ENCODE measurements at regions not wholly inside any gene's neighbourhood (a gene's known extent, or its start where the extent isn't known, plus 50 kb on each side); places are given as distances from the start of the nearest gene placed in this dataset.

DNA sequence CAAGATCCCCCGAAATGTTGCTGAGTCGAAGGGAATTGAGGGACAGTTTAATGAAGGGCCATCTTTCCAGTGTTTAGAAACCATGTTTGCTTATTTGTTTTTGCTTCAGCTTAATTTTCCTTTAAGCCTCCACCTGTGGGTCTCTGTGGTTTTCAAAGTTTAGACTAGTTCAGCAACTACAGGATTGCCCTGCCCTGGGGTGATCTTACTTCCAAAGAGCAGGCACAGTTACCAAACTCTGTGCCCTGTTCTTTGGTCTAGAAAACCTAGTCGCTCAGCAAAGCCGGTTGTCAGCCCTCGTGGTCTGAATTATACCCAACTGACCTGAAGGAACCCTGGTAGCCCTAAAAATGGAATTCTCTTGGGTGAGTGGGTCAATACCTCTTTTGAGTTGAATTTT is 219.2 kb upstream of the GMDS start:
- no peaks in the 10 kb centered on the region for H3K9me3 ChIP-seq

DNA sequence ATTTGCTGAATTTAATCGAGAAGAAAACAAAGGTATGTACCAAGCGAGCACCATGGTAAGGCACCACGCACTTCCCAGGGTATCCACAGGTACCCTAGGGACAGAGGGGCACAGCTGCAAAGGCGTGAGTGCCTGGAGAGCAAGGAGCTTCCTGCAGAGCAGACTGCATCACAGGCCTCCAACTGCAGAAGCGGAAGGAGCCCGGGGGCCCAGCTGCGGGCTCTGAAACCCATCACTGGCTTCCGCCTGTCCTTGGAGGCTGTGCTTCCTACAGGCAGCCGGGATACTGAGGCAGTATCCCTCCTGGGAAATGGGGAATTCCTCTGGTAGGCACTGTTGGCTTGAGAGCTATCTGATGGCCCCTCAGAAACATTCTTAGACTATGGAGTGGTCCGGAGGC is 217.4 kb upstream of the GMDS start:
- no peak for TF ChIP-seq CTCF (IDR thresholded peaks at IDR 0.05)
- no peak overlapping the region for H3K4me3 ChIP-seq (ENCODE audit: low read depth in 1 of 2, low read length in 1 of 2)
- no peaks in the 10 kb centered on the region for H3K9me3 ChIP-seq
- no peaks in the 10 kb centered on the region for H3K36me3 ChIP-seq
- H3K27ac ChIP-seq: no peak overlapping the region
- H3K27me3 ChIP-seq: no peaks in the 10 kb centered on the region
- no peaks in the 10 kb centered on the region for H3K4me1 ChIP-seq (ENCODE audit: control insufficient read depth in 1 of 2, insufficient read depth in 1 of 2, low read depth in 1 of 2, low read length in 1 of 2)

More for the DNA sequence above, 219.2 kb upstream of the GMDS start:
- no peak for TF ChIP-seq CTCF (IDR thresholded peaks at IDR 0.05)
- no peak overlapping the region for H3K4me3 ChIP-seq (ENCODE audit: low read depth in 1 of 2, low read length in 1 of 2)
- H3K27ac ChIP-seq: no peak overlapping the region
- no peaks in the 10 kb centered on the region for H3K27me3 ChIP-seq
- H3K36me3 ChIP-seq: no peaks in the 10 kb centered on the region
- H3K4me1 ChIP-seq (ENCODE audit: control insufficient read depth in 1 of 2, insufficient read depth in 1 of 2, low read depth in 1 of 2, low read length in 1 of 2): no peaks in the 10 kb centered on the region

GRCh38 chr6:2460216-2460745 is 214.9 kb upstream of the GMDS start:
- Histone ChIP-seq H3K27me3 (no peaks in the 10 kb centered on the region), H3K27ac (no peak overlapping the region), H3K9me3 (no peaks in the 10 kb centered on the region), H3K36me3 (no peaks in the 10 kb centered on the region), H3K4me1 (ENCODE audit: control insufficient read depth in 1 of 2, insufficient read depth in 1 of 2, low read depth in 1 of 2, low read length in 1 of 2) (no peaks in the 10 kb centered on the region), H3K4me3 (ENCODE audit: low read depth in 1 of 2, low read length in 1 of 2) (no peak overlapping the region)
- TF ChIP-seq CTCF (IDR thresholded peaks at IDR 0.05): no peak

- TF ChIP-seq CTCF (IDR thresholded peaks at IDR 0.05): no peak
- Histone ChIP-seq H3K4me1 (ENCODE audit: control insufficient read depth in 1 of 2, insufficient read depth in 1 of 2, low read depth in 1 of 2, low read length in 1 of 2) (peaks cover 1 to 6% of the 10 kb centered on the region in 2 experiments), H3K27me3 (no peaks in the 10 kb centered on the region)
Measured at GRCh38 chr6:2454180-2454579, 208.8 kb upstream of the GMDS start.

GRCh38 chr6:2450546-2450945 is 205.1 kb upstream of the GMDS start:
- Histone ChIP-seq H3K4me3 (ENCODE audit: low read depth in 1 of 2, low read length in 1 of 2) (no peak overlapping the region), H3K27me3 (no peaks in the 10 kb centered on the region), H3K4me1 (ENCODE audit: control insufficient read depth in 1 of 2, insufficient read depth in 1 of 2, low read depth in 1 of 2, low read length in 1 of 2) (peaks cover 6 to 11% of the 10 kb centered on the region in 2 experiments), H3K27ac (no peak overlapping the region), H3K9me3 (no peaks in the 10 kb centered on the region), H3K36me3 (no peaks in the 10 kb centered on the region)
- TF ChIP-seq CTCF (IDR thresholded peaks at IDR 0.05): no peak

More at GRCh38 chr6:2454180-2454579, 208.8 kb upstream of the GMDS start:
- H3K27ac ChIP-seq: no peak overlapping the region
- H3K36me3 ChIP-seq: no peaks in the 10 kb centered on the region
- H3K4me3 ChIP-seq (ENCODE audit: low read depth in 1 of 2, low read length in 1 of 2): no peak overlapping the region
- no peaks in the 10 kb centered on the region for H3K9me3 ChIP-seq

DNA sequence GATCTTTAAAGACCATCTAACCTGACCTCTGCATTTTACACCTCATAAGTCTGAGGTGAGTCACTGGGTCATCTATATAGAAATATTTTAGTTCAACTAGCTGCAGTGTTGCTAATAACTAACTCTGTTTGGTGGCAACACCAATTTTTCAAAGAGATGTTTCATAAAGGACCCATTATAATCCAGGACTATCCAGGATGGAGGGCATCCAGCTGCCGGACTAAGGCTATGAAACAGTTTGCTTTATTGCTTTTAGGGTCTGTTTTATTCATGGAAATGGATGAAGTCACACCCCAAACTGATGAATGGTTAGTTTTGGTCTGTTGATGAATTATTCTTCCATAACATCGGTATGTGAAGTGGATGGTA is 204.2 kb upstream of the GMDS start:
- H3K27me3 ChIP-seq: no peaks in the 10 kb centered on the region

More for the DNA sequence above, 204.2 kb upstream of the GMDS start:
- no peaks in the 10 kb centered on the region for H3K36me3 ChIP-seq
- no peak overlapping the region for H3K27ac ChIP-seq
- TF ChIP-seq CTCF (IDR thresholded peaks at IDR 0.05): no peak
- H3K4me1 ChIP-seq (ENCODE audit: control insufficient read depth in 1 of 2, insufficient read depth in 1 of 2, low read depth in 1 of 2, low read length in 1 of 2): peaks cover 6 to 11% of the 10 kb centered on the region in 2 experiments
- no peak overlapping the region for H3K4me3 ChIP-seq (ENCODE audit: low read depth in 1 of 2, low read length in 1 of 2)
- H3K9me3 ChIP-seq: no peaks in the 10 kb centered on the region

All from neutrophil (primary cell).